IPS DF 4.7 (cell line): ENCODE measurements at regions not wholly inside any gene's neighbourhood (a gene's known extent, or its start where the extent isn't known, plus 50 kb on each side); places are given as distances from the start of the nearest gene placed in this dataset.

Source experiments
- DNase-seq: peaks from one replicate; pipeline ENCODE4 v3.0.0-alpha.2; 2013; ENCODE audit warnings: low spot score; ENCODE audit errors: extremely low read depth

GRCh38 chr5:103428411-103428871 is 134.1 kb downstream of the NUDT12 start:
- DNase-seq: no peak

GRCh38 chr5:103427326-103427725 is 135.3 kb downstream of the NUDT12 start:
- DNase-seq: no peak

GRCh38 chr5:103425686-103426454 is 136.7 kb downstream of the NUDT12 start:
- no peak for DNase-seq

GRCh38 chr5:103424453-103425205 is 138.0 kb downstream of the NUDT12 start:
- no peak for DNase-seq

GRCh38 chr5:103424026-103424425 is 138.6 kb downstream of the NUDT12 start:
- no peak for DNase-seq

- DNase-seq: no peak
These were observed 139.8 kb downstream of the NUDT12 start for GRCh38 chr5:103422756-103423155.

- DNase-seq: no peak
These were observed 148.0 kb downstream of the NUDT12 start for GRCh38 chr5:103414604-103415003.

- no peak for DNase-seq
These were observed 150.9 kb downstream of the NUDT12 start for GRCh38 chr5:103411711-103412110.

GRCh38 chr5:103410172-103410571 is 151.6 kb downstream of the MACIR start:
- DNase-seq: no peak

- DNase-seq: no peak
These were observed 150.6 kb downstream of the MACIR start for GRCh38 chr5:103409013-103409670.

GRCh38 chr5:103408408-103408807 is 149.8 kb downstream of the MACIR start:
- DNase-seq: no peak

- DNase-seq: no peak
These were observed 148.8 kb downstream of the MACIR start for GRCh38 chr5:103407402-103407801.

- no peak for DNase-seq
These were observed 145.9 kb downstream of the MACIR start for GRCh38 chr5:103404483-103404882.

GRCh38 chr5:103402851-103403250 is 144.3 kb downstream of the MACIR start:
- no peak for DNase-seq

GRCh38 chr5:103397739-103398581 is 139.4 kb downstream of the MACIR start:
- DNase-seq: no peak

GRCh38 chr5:103394676-103395075 is 136.1 kb downstream of the MACIR start:
- DNase-seq: no peak

GRCh38 chr5:103393101-103393754 is 134.7 kb downstream of the MACIR start:
- no peak for DNase-seq

- DNase-seq: no peak
These were observed 133.1 kb downstream of the MACIR start for GRCh38 chr5:103391659-103392058.

- DNase-seq: no peak
These were observed 131.3 kb downstream of the MACIR start for GRCh38 chr5:103389846-103390245.

- DNase-seq: no peak
These were observed 130.8 kb downstream of the MACIR start for GRCh38 chr5:103389357-103389756.

- DNase-seq: no peak
These were observed 127.2 kb downstream of the MACIR start for GRCh38 chr5:103385722-103386121.
